Activated CD8-positive, alpha-beta memory T cell treated with anti-CD3 and anti-CD28 coated beads, Interleukin-2, amount 10 ng/mL, durations not matched to agents 7 days and 5 days (primary cell): ENCODE measurements at regions not wholly inside any gene's neighbourhood (a gene's known extent, or its start where the extent isn't known, plus 50 kb on each side); places are given as distances from the start of the nearest gene placed in this dataset.

Source experiments
- ATAC-seq: fragments of 150-1000 bp; cut with Tn5 transposase; one replicate; pipeline ENCODE4 v1.10.0; 2021; ENCODE audit warnings: moderate library complexity
- CTCF ChIA-PET: fragments of 350-600 bp; sonication (Branson Sonifier 250); formaldehyde crosslinking; loops from one replicate; lab custom pipeline; 2021; ENCODE audit warnings: antibody characterized with exemption; lab: Charles Lee
- DNase-seq: peaks from one replicate; pipeline ENCODE4 v3.0.0-alpha.2; 2020
- H3K27ac Mint-ChIP-seq: one replicate; pipeline ENCODE4 v1.8.0; 2021; ENCODE audit warnings: mild to moderate bottlenecking, mixed read lengths
- H3K27me3 Mint-ChIP-seq: one replicate; pipeline ENCODE4 v1.8.0; 2021; ENCODE audit warnings: mixed read lengths
- H3K36me3 Mint-ChIP-seq: one replicate; pipeline ENCODE4 v1.8.0; 2021; ENCODE audit warnings: mild to moderate bottlenecking, mixed read lengths
- H3K4me1 Mint-ChIP-seq: one replicate; pipeline ENCODE4 v1.8.0; 2021; ENCODE audit warnings: mixed read lengths
- H3K4me3 Mint-ChIP-seq: one replicate; pipeline ENCODE4 v1.8.0; 2021; ENCODE audit warnings: mild to moderate bottlenecking, moderate library complexity, mixed read lengths
- H3K9me3 Mint-ChIP-seq: one replicate; pipeline ENCODE4 v1.8.0; 2022; ENCODE audit warnings: low read depth, mixed read lengths

GRCh38 chr1:228857611-228858010 is 122.3 kb downstream of the RHOU start:
- Mint-ChIP-seq H3K27me3 (peaks cover 63% of the 10 kb centered on the region), H3K4me3 (no peak overlapping the region), H3K4me1 (peaks cover 16% of the 10 kb centered on the region), H3K36me3 (no peaks in the 10 kb centered on the region), H3K9me3 (no peaks in the 10 kb centered on the region), H3K27ac (no peak overlapping the region)
- DNase-seq (no peak), ATAC-seq (no peak)
- CTCF ChIA-PET = interaction anchor here (1.1 to 1.4 kb wide), 3 partner anchors 8 to 66 kb away, joined by 3 read pairs; no protein-coding TSS in a partner anchor

- CTCF ChIA-PET = interaction anchor here (1.2 to 1.4 kb wide), 2 partner anchors 66 to 125 kb away, joined by 3 to 5 read pairs; no protein-coding TSS in a partner anchor
- no peak overlapping the region for H3K27ac Mint-ChIP-seq
- H3K36me3 Mint-ChIP-seq = no peaks in the 10 kb centered on the region
- ATAC-seq (peak; percentile 83), DNase-seq (peak; percentile 69)
- peaks cover 29% of the 10 kb centered on the region for H3K4me1 Mint-ChIP-seq
- peaks cover 43% of the 10 kb centered on the region for H3K27me3 Mint-ChIP-seq
- no peak overlapping the region for H3K4me3 Mint-ChIP-seq
- no peaks in the 10 kb centered on the region for H3K9me3 Mint-ChIP-seq
Measured at GRCh38 chr1:228860911-228861831, 125.9 kb downstream of the RHOU start.

GRCh38 chr1:228861832-228862180 is 126.5 kb downstream of the RHOU start:
- ATAC-seq = no peak
- Mint-ChIP-seq H3K27ac (no peak overlapping the region), H3K4me3 (no peak overlapping the region), H3K27me3 (peaks cover 37% of the 10 kb centered on the region), H3K9me3 (no peaks in the 10 kb centered on the region), H3K4me1 (peaks cover 29% of the 10 kb centered on the region), H3K36me3 (no peaks in the 10 kb centered on the region)
- no peak for DNase-seq
- CTCF ChIA-PET = interaction anchor here (0.8 to 1.4 kb wide), 3 partner anchors 9 to 126 kb away, joined by 3 to 5 read pairs (median 3); no protein-coding TSS in a partner anchor

DNA sequence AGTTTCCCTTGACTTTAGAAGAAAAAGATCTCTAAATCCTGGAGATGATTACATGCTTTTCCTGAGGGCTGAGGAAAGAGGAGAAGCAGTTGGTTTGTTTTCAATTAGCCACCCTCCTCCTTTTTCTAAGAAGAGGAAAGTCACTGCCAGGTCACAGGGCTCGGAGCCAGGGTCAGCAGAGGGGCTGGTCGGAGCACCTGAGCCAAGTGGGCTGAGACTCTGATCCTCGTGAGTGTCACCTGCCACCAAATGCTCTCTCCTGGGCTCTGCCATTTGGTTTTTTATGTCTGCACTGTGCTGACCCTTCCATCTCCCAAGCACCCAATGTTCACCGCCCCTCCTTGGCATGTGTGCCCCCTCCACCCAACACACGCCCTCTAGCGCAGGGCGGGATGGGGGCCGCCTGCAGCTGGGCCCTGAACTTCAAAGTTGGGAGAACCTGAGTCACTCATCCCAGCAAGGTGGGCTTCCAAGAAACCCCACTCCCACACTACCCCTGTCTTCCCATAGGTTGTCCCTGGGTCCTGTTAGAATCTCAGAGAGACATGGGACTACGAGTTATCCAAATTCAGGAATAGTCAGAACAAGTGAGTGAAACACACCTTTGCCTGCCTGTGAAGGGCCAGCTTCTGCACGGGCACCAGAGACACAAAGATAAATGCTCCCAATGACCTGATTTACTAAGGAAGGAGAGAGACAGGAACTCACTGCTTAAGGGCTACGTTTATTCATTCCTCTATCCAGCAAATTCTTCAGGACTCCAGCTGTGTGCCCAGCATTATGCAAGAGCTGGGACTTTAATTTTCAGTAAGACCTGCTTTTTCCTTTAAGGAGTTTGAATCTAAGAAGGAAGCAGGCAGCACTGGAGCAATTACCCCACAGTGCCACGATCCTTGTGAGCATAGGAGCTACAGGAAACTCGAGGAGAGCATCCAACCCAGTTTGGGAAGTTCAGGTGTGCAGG is 127.5 kb downstream of the RHOU start:
- DNase-seq = no peak
- CTCF ChIA-PET = interaction anchor here (0.8 to 1.4 kb wide), 3 partner anchors 8 to 127 kb away, joined by 3 to 5 read pairs (median 3); partner anchors contain the start of gene RHOU
- Mint-ChIP-seq H3K4me3 (no peak overlapping the region), H3K4me1 (peaks cover 29% of the 10 kb centered on the region), H3K9me3 (no peaks in the 10 kb centered on the region), H3K27me3 (peaks cover 35% of the 10 kb centered on the region), H3K27ac (no peak overlapping the region), H3K36me3 (no peaks in the 10 kb centered on the region)
- no peak for ATAC-seq

GRCh38 chr1:228863776-228864175 is 128.5 kb downstream of the RHOU start:
- Mint-ChIP-seq H3K27me3 (peaks cover 26% of the 10 kb centered on the region), H3K36me3 (no peaks in the 10 kb centered on the region), H3K4me1 (peaks cover 29% of the 10 kb centered on the region), H3K9me3 (no peaks in the 10 kb centered on the region), H3K4me3 (no peak overlapping the region), H3K27ac (no peak overlapping the region)
- no peak for DNase-seq
- CTCF ChIA-PET = interaction anchor here (1.1 kb wide), 1 partner anchor 128 kb away, joined by 3 read pairs; the partner anchor contains the start of gene RHOU
- ATAC-seq = no peak

DNA sequence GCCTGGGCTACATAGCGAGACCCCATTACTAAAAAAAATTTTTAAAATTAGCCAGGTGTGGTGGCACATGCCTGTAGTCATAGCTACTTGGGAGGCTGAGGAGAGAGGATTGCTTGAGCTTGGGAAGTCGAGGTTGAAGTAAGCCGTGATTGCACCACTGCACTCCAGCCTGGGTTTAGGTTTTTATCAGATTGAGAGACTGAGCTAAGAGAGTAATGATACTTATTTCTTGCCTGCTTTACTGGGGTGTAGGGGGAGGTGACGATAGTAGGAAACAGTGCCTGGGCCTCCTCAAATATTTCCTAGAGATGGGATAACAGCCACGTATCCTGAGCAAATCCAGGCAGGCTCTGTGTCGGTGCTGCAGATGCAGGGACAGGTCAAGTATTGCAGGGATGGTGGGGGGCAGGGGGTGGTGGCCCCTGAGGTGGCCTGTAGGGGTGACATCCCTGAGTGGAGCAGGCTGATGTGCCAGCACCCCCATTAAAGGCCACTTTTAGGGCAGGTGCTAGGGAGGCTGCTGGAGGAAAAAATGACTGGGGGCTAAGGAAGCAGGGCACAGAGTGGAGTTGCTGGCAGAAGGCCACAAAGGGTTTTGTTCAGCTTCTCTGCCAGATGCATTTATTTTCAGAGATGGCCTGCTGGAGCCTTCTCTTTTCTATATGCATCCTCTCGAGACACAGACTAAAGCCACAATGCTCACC is 130.5 kb downstream of the RHOU start:
- DNase-seq = no peak
- Mint-ChIP-seq H3K9me3 (no peaks in the 10 kb centered on the region), H3K27ac (no peak overlapping the region), H3K36me3 (no peaks in the 10 kb centered on the region), H3K27me3 (peaks cover 18% of the 10 kb centered on the region), H3K4me1 (peaks cover 24% of the 10 kb centered on the region), H3K4me3 (no peak overlapping the region)
- CTCF ChIA-PET = no interaction called here
- ATAC-seq = no peak

GRCh38 chr1:228866468-228866867 is 131.2 kb downstream of the RHOU start:
- no peak for DNase-seq
- CTCF ChIA-PET = no interaction called here

GRCh38 chr1:228867108-228867950 is 132.1 kb downstream of the RHOU start:
- CTCF ChIA-PET = no interaction called here
- Mint-ChIP-seq H3K4me1 (peaks cover 13% of the 10 kb centered on the region), H3K9me3 (no peaks in the 10 kb centered on the region), H3K4me3 (no peak overlapping the region), H3K36me3 (no peaks in the 10 kb centered on the region), H3K27me3 (peaks cover 12% of the 10 kb centered on the region), H3K27ac (no peak overlapping the region)
- ATAC-seq = no peak
- no peak for DNase-seq

More at GRCh38 chr1:228866468-228866867, 131.2 kb downstream of the RHOU start:
- ATAC-seq = no peak
- Mint-ChIP-seq H3K27ac (no peak overlapping the region), H3K9me3 (no peaks in the 10 kb centered on the region), H3K36me3 (no peaks in the 10 kb centered on the region), H3K27me3 (peaks cover 19% of the 10 kb centered on the region), H3K4me3 (no peak overlapping the region), H3K4me1 (peaks cover 18% of the 10 kb centered on the region)

- no peak for ATAC-seq
- CTCF ChIA-PET = no interaction called here
- peaks cover 12% of the 10 kb centered on the region for H3K27me3 Mint-ChIP-seq
Measured at GRCh38 chr1:228867951-228868730, 132.9 kb downstream of the RHOU start.

DNA sequence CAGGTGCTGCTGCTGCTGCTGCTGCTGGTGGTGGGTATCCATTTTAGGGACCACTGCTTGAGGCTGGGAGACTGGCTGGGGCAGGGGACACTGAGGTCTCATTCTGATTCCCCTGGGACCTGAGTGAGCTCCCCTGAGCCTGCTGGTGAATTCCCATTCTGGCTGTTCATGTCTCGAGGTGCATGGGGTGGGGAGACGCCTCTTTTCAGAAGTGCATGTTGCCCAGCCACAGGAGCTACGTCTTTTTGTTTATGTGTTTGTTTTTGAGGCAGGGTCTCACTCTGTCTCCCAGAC is 133.4 kb downstream of the RHOU start:
- Mint-ChIP-seq H3K27ac (no peak overlapping the region), H3K4me3 (no peak overlapping the region), H3K36me3 (no peaks in the 10 kb centered on the region), H3K4me1 (peaks cover 8% of the 10 kb centered on the region), H3K9me3 (no peaks in the 10 kb centered on the region), H3K27me3 (peaks cover 9% of the 10 kb centered on the region)
- ATAC-seq (no peak), DNase-seq (no peak)
- CTCF ChIA-PET = no interaction called here

More at GRCh38 chr1:228867951-228868730, 132.9 kb downstream of the RHOU start:
- no peak for DNase-seq
- Mint-ChIP-seq H3K4me1 (peaks cover 13% of the 10 kb centered on the region), H3K9me3 (no peaks in the 10 kb centered on the region), H3K36me3 (no peaks in the 10 kb centered on the region), H3K4me3 (no peak overlapping the region), H3K27ac (no peak overlapping the region)

GRCh38 chr1:228869312-228869824 is 134.1 kb downstream of the RHOU start:
- H3K27me3 Mint-ChIP-seq = peaks cover 9% of the 10 kb centered on the region
- no peak overlapping the region for H3K27ac Mint-ChIP-seq
- H3K4me3 Mint-ChIP-seq = no peak overlapping the region
- no peaks in the 10 kb centered on the region for H3K9me3 Mint-ChIP-seq
- no peaks in the 10 kb centered on the region for H3K36me3 Mint-ChIP-seq
- ATAC-seq (no peak), DNase-seq (no peak)
- CTCF ChIA-PET = no interaction called here
- peaks cover 2% of the 10 kb centered on the region for H3K4me1 Mint-ChIP-seq
